HepG2 (cell line): ENCODE measurements at regions not wholly inside any gene's neighbourhood (a gene's known extent, or its start where the extent isn't known, plus 50 kb on each side); places are given as distances from the start of the nearest gene placed in this dataset.

Experiments
- CC2D1A ChIP-seq: sonication (generic); formaldehyde crosslinking; IDR thresholded peaks from 2 replicates; pipeline ENCODE4 v1.8.1; 2023; ENCODE audit warnings: mild to moderate bottlenecking, missing genetic modification reagents
- ELF3 ChIP-seq: IDR thresholded peaks from 2 replicates; pipeline ENCODE4 v1.6.1; 2016; ENCODE audit warnings: missing genetic modification reagents, missing compliant biosample characterization
- KMT2B ChIP-seq: IDR thresholded peaks from 2 replicates; pipeline ENCODE4 v1.6.1; 2016; ENCODE audit warnings: missing genetic modification reagents, missing compliant biosample characterization
- MIXL1 ChIP-seq: IDR thresholded peaks from 2 replicates; pipeline ENCODE4 v1.6.1; 2016
- NR2C2 ChIP-seq: sonication (generic); formaldehyde crosslinking; IDR thresholded peaks from 2 replicates; pipeline ENCODE4 v1.4.0; 2020; ENCODE audit warnings: missing genetic modification reagents, mild to moderate bottlenecking, moderate library complexity, borderline replicate concordance
- THAP11 ChIP-seq: IDR thresholded peaks from 2 replicates; pipeline ENCODE4 v1.6.1; 2016; ENCODE audit warnings: missing biosample characterization, missing genetic modification reagents
- ZBTB33 ChIP-seq: sonication (generic); formaldehyde crosslinking; IDR thresholded peaks from 2 replicates; pipeline ENCODE4 v1.4.0; 2020; ENCODE audit warnings: missing genetic modification reagents
- ZKSCAN8 ChIP-seq: IDR thresholded peaks from 2 replicates; pipeline ENCODE4 v1.6.1; 2016; ENCODE audit warnings: borderline replicate concordance, missing genetic modification reagents, missing compliant biosample characterization
- ZNF609 ChIP-seq: sonication (generic); formaldehyde crosslinking; IDR thresholded peaks from 2 replicates; pipeline ENCODE4 v1.4.0; 2020; ENCODE audit warnings: mild to moderate bottlenecking, missing genetic modification reagents, borderline replicate concordance
- ZNF790 ChIP-seq: sonication (generic); formaldehyde crosslinking; IDR thresholded peaks from 2 replicates; pipeline ENCODE4 v1.8.0; 2022; ENCODE audit warnings: missing genetic modification reagents, mild to moderate bottlenecking, borderline replicate concordance
- ZNF792 ChIP-seq: IDR thresholded peaks from 2 replicates; pipeline ENCODE4 v1.6.1; 2016
- TF ChIP-seq, protein P1 (sequence below): sonication (generic); formaldehyde crosslinking; IDR thresholded peaks from 2 replicates; pipeline ENCODE4 v1.5.0; 2020; ENCODE audit warnings: mild to moderate bottlenecking, missing genetic modification reagents, borderline replicate concordance
- TF ChIP-seq, protein P2 (sequence below): IDR thresholded peaks from 2 replicates; pipeline ENCODE4 v1.6.1; 2016; ENCODE audit warnings: low read depth
- TF ChIP-seq, protein P3 (sequence below): sonication (generic); formaldehyde crosslinking; IDR thresholded peaks from 2 replicates; pipeline ENCODE4 v1.8.0; 2022; ENCODE audit warnings: missing genetic modification reagents, mild to moderate bottlenecking, moderate library complexity, borderline replicate concordance

- TF ChIP-seq ZNF609 (CRISPR knock-in tag) (peak; percentile 77; the same call in 1 of the 2 replicates), THAP11 (CRISPR knock-in tag) (peak; percentile 37; the same call in 1 of the 2 replicates), MIXL1 (CRISPR knock-in tag) (peak; percentile 66; the same call in 1 of the 2 replicates), ZNF792 (CRISPR knock-in tag) (peak; percentile 72; the same call in 1 of the 2 replicates), NR2C2 (peak; percentile 69; the same call in 1 of the 2 replicates), KMT2B (CRISPR knock-in tag) (peak; percentile 32; the same call in 1 of the 2 replicates), CC2D1A (no peak), ZKSCAN8 (peak; percentile 63; the same call in 1 of the 2 replicates), ZBTB33 (CRISPR knock-in tag) (peak; percentile 20; the same call in 1 of the 2 replicates), ELF3 (CRISPR knock-in tag) (peak; percentile 73), ZNF790 (no peak)
- TF ChIP-seq, protein P1, sequence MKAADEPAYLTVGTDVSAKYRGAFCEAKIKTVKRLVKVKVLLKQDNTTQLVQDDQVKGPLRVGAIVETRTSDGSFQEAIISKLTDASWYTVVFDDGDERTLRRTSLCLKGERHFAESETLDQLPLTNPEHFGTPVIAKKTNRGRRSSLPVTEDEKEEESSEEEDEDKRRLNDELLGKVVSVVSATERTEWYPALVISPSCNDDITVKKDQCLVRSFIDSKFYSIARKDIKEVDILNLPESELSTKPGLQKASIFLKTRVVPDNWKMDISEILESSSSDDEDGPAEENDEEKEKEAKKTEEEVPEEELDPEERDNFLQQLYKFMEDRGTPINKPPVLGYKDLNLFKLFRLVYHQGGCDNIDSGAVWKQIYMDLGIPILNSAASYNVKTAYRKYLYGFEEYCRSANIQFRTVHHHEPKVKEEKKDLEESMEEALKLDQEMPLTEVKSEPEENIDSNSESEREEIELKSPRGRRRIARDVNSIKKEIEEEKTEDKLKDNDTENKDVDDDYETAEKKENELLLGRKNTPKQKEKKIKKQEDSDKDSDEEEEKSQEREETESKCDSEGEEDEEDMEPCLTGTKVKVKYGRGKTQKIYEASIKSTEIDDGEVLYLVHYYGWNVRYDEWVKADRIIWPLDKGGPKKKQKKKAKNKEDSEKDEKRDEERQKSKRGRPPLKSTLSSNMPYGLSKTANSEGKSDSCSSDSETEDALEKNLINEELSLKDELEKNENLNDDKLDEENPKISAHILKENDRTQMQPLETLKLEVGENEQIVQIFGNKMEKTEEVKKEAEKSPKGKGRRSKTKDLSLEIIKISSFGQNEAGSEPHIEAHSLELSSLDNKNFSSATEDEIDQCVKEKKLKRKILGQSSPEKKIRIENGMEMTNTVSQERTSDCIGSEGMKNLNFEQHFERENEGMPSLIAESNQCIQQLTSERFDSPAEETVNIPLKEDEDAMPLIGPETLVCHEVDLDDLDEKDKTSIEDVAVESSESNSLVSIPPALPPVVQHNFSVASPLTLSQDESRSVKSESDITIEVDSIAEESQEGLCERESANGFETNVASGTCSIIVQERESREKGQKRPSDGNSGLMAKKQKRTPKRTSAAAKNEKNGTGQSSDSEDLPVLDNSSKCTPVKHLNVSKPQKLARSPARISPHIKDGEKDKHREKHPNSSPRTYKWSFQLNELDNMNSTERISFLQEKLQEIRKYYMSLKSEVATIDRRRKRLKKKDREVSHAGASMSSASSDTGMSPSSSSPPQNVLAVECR: peak; percentile 26; the same call in 1 of the 2 replicates
- TF ChIP-seq, protein P2, sequence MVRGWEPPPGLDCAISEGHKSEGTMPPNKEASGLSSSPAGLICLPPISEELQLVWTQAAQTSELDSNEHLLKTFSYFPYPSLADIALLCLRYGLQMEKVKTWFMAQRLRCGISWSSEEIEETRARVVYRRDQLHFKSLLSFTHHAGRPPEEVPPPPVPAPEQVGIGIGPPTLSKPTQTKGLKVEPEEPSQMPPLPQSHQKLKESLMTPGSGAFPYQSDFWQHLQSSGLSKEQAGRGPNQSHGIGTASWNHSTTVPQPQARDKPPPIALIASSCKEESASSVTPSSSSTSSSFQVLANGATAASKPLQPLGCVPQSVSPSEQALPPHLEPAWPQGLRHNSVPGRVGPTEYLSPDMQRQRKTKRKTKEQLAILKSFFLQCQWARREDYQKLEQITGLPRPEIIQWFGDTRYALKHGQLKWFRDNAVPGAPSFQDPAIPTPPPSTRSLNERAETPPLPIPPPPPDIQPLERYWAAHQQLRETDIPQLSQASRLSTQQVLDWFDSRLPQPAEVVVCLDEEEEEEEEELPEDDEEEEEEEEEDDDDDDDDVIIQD (CRISPR knock-in tag): peak; percentile 53; the same call in 1 of the 2 replicates
- TF ChIP-seq, protein P3, sequence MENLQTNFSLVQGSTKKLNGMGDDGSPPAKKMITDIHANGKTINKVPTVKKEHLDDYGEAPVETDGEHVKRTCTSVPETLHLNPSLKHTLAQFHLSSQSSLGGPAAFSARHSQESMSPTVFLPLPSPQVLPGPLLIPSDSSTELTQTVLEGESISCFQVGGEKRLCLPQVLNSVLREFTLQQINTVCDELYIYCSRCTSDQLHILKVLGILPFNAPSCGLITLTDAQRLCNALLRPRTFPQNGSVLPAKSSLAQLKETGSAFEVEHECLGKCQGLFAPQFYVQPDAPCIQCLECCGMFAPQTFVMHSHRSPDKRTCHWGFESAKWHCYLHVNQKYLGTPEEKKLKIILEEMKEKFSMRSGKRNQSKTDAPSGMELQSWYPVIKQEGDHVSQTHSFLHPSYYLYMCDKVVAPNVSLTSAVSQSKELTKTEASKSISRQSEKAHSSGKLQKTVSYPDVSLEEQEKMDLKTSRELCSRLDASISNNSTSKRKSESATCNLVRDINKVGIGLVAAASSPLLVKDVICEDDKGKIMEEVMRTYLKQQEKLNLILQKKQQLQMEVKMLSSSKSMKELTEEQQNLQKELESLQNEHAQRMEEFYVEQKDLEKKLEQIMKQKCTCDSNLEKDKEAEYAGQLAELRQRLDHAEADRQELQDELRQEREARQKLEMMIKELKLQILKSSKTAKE: peak; percentile 71; the same call in 1 of the 2 replicates
Measured at GRCh38 chr3:72582211-72582878, 265.9 kb downstream of the SHQ1 start (continued).
